A673 (cell line): ENCODE measurements at regions not wholly inside any gene's neighbourhood (a gene's known extent, or its start where the extent isn't known, plus 50 kb on each side); places are given as distances from the start of the nearest gene placed in this dataset.

Experiments
- CTCF ChIP-seq: fragments of 300-800, 200-600 bp; sonication (generic); conservative IDR thresholded peaks from 2 replicates; pipeline ENCODE4 v1.5.1; 2017; ENCODE audit warnings: low read depth, mild to moderate bottlenecking, antibody characterized with exemption, low read length, moderate library complexity, mixed read lengths
- EZH2 ChIP-seq: fragments of 200-600 bp; sonication (generic); IDR thresholded peaks from 2 replicates; pipeline ENCODE4 v1.6.1; 2017; ENCODE audit warnings: borderline replicate concordance, low read depth, mild to moderate bottlenecking, mixed read lengths, antibody characterized with exemption, low read length; ENCODE audit not compliant: poor library complexity, severe bottlenecking

GRCh38 chr11:107076832-107077231 lies 58.6 kb upstream of the GUCY1A2 start:
- no peak for TF ChIP-seq CTCF
- no peak for TF ChIP-seq EZH2
